ENCODE measurements at regions not wholly inside any gene's neighbourhood (a gene's known extent, or its start where the extent isn't known, plus 50 kb on each side); places are given as distances from the start of the nearest gene placed in this dataset.

GRCh38 chr20:20933142-20933958, 172.8 kb downstream of the LINC00237 start:
- H3K9me3 Mint-ChIP-seq = no peaks in the 10 kb centered on the region
- H3K27ac Mint-ChIP-seq = no peak overlapping the region
- H3K27me3 Mint-ChIP-seq = no peaks in the 10 kb centered on the region
- DNase-seq = no peak
- H3K4me3 Mint-ChIP-seq = no peak overlapping the region
- H3K4me1 Mint-ChIP-seq = no peaks in the 10 kb centered on the region
- H3K36me3 Mint-ChIP-seq = no peaks in the 10 kb centered on the region
- CTCF ChIA-PET = no interaction called here

DNA sequence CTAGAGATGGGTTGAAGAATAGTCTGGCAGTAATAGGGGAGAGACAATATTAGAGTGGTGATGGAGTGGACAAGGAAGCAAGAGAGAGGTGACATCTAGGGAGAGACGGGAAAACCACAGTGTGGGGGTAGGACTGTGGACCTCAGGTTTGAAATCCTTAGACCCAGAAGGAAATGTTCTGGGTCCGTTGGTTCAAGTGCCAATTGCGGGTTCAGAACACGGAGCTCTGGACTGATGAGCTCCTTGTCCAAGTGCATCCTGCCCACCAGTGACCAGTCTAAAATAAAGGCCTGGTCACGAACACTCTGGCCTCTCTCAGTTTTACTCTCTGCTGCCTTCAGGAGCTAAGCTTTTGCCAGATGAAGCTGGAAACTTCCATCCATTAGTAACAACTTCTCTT, 174.0 kb downstream of the LINC00237 start:
- Mint-ChIP-seq H3K27ac (no peak overlapping the region), H3K36me3 (no peaks in the 10 kb centered on the region), H3K4me3 (no peak overlapping the region), H3K4me1 (no peaks in the 10 kb centered on the region), H3K9me3 (no peaks in the 10 kb centered on the region), H3K27me3 (no peaks in the 10 kb centered on the region)
- no peak for DNase-seq
- CTCF ChIA-PET = no interaction called here

- DNase-seq = no peak
- H3K27ac Mint-ChIP-seq = no peak overlapping the region
- no peaks in the 10 kb centered on the region for H3K4me1 Mint-ChIP-seq
- CTCF ChIA-PET = no interaction called here
- H3K9me3 Mint-ChIP-seq = no peaks in the 10 kb centered on the region
- no peaks in the 10 kb centered on the region for H3K27me3 Mint-ChIP-seq
- H3K4me3 Mint-ChIP-seq = no peak overlapping the region
- H3K36me3 Mint-ChIP-seq = no peaks in the 10 kb centered on the region
These were observed 174.5 kb downstream of the LINC00237 start for GRCh38 chr20:20931632-20932031.

DNA sequence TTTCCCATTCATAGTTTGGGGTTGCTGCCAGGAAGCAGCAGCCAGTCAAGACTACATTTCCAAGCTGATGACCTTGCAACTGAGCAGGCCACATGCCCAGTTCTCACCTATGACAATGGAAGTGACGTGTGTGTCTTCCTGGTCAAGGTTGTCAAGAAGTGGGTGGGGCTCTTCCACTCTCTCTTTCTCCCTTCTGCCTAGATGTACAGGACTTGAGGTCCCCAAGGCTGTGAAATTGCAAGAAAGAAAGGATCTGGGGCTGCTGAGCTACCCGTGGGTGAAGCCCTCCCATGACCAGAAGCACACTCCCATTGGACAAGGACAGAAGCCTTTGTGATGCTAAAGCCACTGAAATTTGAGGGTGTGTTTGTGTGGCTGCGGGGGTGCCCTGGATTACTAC, 175.1 kb downstream of the LINC00237 start:
- Mint-ChIP-seq H3K4me3 (no peak overlapping the region), H3K9me3 (no peaks in the 10 kb centered on the region), H3K27ac (no peak overlapping the region), H3K27me3 (no peaks in the 10 kb centered on the region), H3K36me3 (no peaks in the 10 kb centered on the region), H3K4me1 (no peaks in the 10 kb centered on the region)
- CTCF ChIA-PET = no interaction called here
- DNase-seq = no peak

GRCh38 chr20:20930500-20930899, 175.7 kb downstream of the LINC00237 start:
- Mint-ChIP-seq H3K36me3 (no peaks in the 10 kb centered on the region), H3K9me3 (no peaks in the 10 kb centered on the region), H3K27ac (no peak overlapping the region), H3K27me3 (no peaks in the 10 kb centered on the region), H3K4me3 (no peak overlapping the region), H3K4me1 (no peaks in the 10 kb centered on the region)
- no peak for DNase-seq
- CTCF ChIA-PET = no interaction called here

GRCh38 chr20:20929341-20929740, 176.8 kb downstream of the LINC00237 start:
- Mint-ChIP-seq H3K4me1 (no peaks in the 10 kb centered on the region), H3K27ac (no peak overlapping the region), H3K9me3 (no peaks in the 10 kb centered on the region), H3K4me3 (no peak overlapping the region), H3K36me3 (no peaks in the 10 kb centered on the region), H3K27me3 (no peaks in the 10 kb centered on the region)
- no peak for DNase-seq
- CTCF ChIA-PET = no interaction called here

- CTCF ChIA-PET = no interaction called here
- DNase-seq = no peak
- Mint-ChIP-seq H3K36me3 (no peaks in the 10 kb centered on the region), H3K4me3 (no peak overlapping the region), H3K9me3 (no peaks in the 10 kb centered on the region), H3K27ac (no peak overlapping the region), H3K4me1 (no peaks in the 10 kb centered on the region), H3K27me3 (peaks cover 5% of the 10 kb centered on the region)
These were observed 179.8 kb downstream of the LINC00237 start for GRCh38 chr20:20926222-20926905.

DNA sequence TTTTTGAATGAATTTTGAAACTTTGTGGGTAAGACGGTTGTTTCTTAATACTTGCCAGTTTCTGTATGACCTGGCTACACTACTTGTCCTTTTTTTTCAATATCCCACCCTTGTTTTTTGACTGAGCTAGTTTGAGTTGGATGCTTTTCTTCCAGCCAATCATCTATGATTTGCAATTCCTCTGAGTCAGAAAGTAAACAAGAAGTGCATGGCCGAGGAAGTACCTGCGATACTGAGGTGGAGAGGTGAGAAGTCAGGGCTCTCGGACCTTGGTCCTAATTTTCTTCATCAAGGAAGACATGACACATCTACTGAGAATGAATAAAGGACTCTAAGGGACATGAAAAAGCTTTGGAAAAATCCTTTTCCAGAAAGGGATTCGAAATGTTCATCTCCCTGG, 185.7 kb downstream of the LINC00237 start:
- Mint-ChIP-seq H3K4me3 (no peak overlapping the region), H3K36me3 (no peaks in the 10 kb centered on the region), H3K9me3 (no peaks in the 10 kb centered on the region), H3K27ac (no peak overlapping the region), H3K4me1 (no peaks in the 10 kb centered on the region), H3K27me3 (peaks cover 15% of the 10 kb centered on the region)
- CTCF ChIA-PET = no interaction called here
- no peak for DNase-seq

DNA sequence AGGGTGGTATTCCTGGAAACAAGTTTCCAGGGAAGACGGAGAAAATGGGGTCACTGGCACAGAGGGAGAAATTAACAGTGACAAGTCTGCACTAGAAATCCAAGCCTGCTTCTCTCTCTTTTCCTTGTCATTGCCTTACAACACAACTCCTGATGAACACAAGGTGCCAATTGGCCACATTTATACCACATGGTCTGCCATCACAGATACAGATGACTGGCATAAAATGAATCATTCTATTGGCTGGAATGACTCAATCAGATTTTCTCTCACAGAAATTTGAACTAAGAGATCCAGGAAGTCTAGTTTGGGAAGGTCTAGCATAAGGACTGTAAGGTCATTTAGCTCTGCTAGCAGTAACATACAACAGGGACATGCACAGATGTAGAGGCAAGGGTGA, 190.3 kb downstream of the LINC00237 start:
- Mint-ChIP-seq H3K27ac (no peak overlapping the region), H3K27me3 (peaks cover 5% of the 10 kb centered on the region), H3K36me3 (no peaks in the 10 kb centered on the region), H3K4me1 (no peaks in the 10 kb centered on the region), H3K9me3 (no peaks in the 10 kb centered on the region), H3K4me3 (no peak overlapping the region)
- CTCF ChIA-PET = no interaction called here
- DNase-seq = no peak

DNA sequence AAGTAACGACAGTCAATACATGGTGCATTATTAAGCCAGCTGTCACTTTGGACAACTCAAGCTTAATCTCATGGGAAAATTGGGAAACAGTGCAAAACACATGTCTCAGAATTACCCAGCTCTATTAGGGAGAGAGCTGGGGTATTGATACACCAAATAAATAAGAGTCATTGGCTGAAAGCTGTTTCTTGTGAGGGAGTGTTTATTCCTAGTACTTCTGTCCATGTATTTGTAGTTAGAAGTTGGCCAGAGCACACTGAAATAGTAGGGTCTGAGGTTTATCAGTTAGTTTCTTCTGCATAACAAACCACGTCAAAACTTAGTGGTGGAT, 192.0 kb upstream of the RALGAPA2 start:
- CTCF ChIA-PET = no interaction called here
- H3K36me3 Mint-ChIP-seq = no peaks in the 10 kb centered on the region
- H3K27me3 Mint-ChIP-seq = no peaks in the 10 kb centered on the region

DNA sequence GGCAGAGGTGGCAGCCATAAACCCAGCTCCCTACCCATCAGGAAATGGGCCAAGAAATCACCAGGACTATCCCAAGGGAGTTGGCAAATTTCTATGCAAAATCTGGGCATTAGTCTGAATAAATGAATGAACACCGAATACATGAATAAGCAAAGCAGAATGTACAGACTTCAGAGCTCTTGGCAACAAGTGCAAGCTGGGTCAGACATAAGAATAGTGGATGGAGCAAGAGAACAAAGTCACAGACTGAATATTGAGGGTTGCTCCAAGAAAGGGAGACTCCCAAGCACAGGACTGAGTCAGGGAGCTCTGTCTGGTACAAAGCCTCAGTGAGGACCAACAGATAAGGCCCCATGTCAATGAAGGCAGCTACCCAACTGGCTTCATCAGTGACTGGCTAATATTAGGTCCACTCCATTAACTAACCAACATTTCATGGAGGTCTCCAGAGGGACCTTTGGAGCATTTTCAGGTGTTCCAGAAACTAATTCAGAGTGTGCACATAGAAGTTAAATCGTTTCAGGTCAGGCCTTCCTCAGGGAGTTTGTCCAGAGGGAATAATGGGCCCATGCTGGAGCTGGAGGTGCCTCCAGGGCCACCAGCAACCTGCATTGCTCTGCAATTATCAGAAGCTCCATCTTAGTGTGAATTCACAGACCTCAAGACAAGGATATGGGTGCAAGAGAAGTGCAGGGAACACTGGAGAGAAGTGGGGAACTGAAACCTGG, 191.5 kb upstream of the RALGAPA2 start:
- Mint-ChIP-seq H3K27me3 (no peaks in the 10 kb centered on the region), H3K4me3 (no peak overlapping the region), H3K27ac (no peak overlapping the region), H3K9me3 (no peaks in the 10 kb centered on the region), H3K36me3 (no peaks in the 10 kb centered on the region), H3K4me1 (no peaks in the 10 kb centered on the region)
- CTCF ChIA-PET = interaction anchor here (0.7 kb wide), 1 partner anchor 128 kb away, joined by 3 read pairs; no protein-coding TSS in a partner anchor
- DNase-seq = no peak

More for the DNA sequence above, 192.0 kb upstream of the RALGAPA2 start:
- H3K4me3 Mint-ChIP-seq = no peak overlapping the region
- DNase-seq = no peak
- H3K9me3 Mint-ChIP-seq = no peaks in the 10 kb centered on the region
- no peaks in the 10 kb centered on the region for H3K4me1 Mint-ChIP-seq
- no peak overlapping the region for H3K27ac Mint-ChIP-seq

DNA sequence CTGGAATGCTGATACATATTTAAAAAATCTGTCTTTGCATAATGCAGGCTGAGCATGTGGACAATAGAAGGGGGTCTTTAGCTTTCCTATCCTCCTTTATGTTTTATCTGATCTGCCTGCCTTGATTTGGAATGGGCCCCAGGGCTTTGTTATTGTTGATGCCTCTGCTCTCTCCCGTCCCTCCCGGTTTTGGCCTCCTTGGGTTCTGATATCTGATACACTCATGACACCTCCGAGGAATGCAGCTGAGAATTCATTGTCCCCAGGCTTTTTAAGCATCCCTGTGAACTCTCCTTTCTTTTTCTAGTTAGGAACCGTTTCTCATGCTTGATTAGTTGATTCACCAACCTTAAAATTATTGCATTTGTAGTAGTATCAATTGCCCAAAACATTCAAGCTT, 185.5 kb upstream of the RALGAPA2 start:
- H3K27me3 Mint-ChIP-seq = no peaks in the 10 kb centered on the region
- CTCF ChIA-PET = interaction anchor here (1.4 kb wide), 1 partner anchor 37 kb away, joined by 3 read pairs; no protein-coding TSS in a partner anchor
- no peaks in the 10 kb centered on the region for H3K36me3 Mint-ChIP-seq
- no peak overlapping the region for H3K4me3 Mint-ChIP-seq
- DNase-seq = no peak
- no peaks in the 10 kb centered on the region for H3K4me1 Mint-ChIP-seq
- no peak overlapping the region for H3K27ac Mint-ChIP-seq
- no peaks in the 10 kb centered on the region for H3K9me3 Mint-ChIP-seq

DNA sequence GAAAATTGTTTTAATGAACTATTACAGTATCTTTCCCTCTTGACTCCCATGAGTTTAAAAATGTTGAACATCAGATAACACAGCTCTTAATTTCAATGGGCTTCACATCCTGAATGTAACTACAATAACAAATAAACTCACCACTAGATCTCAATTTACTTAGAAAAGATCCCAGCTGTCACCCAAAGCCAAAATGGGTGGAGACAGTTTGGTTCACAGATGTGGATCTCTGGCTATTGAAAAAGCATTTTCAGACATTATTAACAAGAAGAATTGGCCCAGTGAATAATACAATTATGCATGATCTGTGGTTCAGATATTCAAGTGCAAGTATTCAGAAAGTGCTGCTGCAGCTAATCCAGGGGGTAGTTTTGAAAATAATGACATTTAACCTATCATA, 184.7 kb upstream of the RALGAPA2 start:
- Mint-ChIP-seq H3K4me3 (no peak overlapping the region), H3K4me1 (no peaks in the 10 kb centered on the region), H3K27ac (no peak overlapping the region), H3K36me3 (no peaks in the 10 kb centered on the region), H3K9me3 (no peaks in the 10 kb centered on the region), H3K27me3 (no peaks in the 10 kb centered on the region)
- DNase-seq = no peak
- CTCF ChIA-PET = interaction anchor here (0.7 kb wide), 1 partner anchor 576 kb away, joined by 3 read pairs; no protein-coding TSS in a partner anchor

DNA sequence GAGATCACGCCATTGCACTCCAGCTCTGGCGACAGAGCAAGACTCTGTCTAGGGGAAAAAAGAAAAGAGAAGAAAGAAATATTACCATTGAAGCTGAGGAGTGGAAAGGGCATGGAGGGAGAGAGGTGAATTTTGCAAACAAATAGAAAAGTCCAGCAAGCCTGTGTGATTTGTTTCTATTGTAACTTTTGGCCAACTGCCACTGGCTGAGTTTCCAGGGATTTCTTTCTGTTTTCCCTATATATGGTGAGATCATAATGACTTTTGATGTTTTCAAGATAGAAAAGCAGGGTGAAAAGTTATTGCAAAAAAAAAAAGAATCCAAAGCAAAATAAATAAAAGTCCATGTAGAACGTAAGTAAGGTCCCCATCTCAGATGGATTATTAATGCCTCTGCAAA, 184.2 kb upstream of the RALGAPA2 start:
- no peaks in the 10 kb centered on the region for H3K36me3 Mint-ChIP-seq
- no peak overlapping the region for H3K4me3 Mint-ChIP-seq
- CTCF ChIA-PET = interaction anchor here (0.7 kb wide), 1 partner anchor 575 kb away, joined by 3 read pairs; no protein-coding TSS in a partner anchor
- DNase-seq = no peak
- H3K27ac Mint-ChIP-seq = no peak overlapping the region
- H3K27me3 Mint-ChIP-seq = no peaks in the 10 kb centered on the region
- H3K9me3 Mint-ChIP-seq = no peaks in the 10 kb centered on the region
- no peaks in the 10 kb centered on the region for H3K4me1 Mint-ChIP-seq

DNA sequence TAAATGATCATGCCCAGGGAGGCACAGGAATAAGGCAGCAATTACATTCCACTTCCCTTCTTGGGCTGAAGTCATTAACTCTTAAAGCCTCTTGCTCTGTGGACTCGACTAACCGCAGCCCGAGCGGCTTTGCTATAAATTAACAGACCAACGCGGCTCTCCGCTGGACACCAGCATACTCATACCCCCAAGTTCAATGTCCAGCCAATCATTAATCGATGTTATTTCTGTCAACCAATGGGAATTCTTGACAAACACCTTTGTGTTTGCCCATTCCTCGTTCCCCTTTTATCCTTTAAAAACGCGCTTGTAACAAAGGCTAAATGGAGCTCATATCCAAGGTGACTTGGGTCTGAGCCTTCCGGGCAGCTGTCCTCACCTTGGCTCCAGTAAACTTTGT, 183.1 kb upstream of the RALGAPA2 start:
- Mint-ChIP-seq H3K4me3 (no peak overlapping the region), H3K36me3 (no peaks in the 10 kb centered on the region), H3K27ac (no peak overlapping the region), H3K9me3 (no peaks in the 10 kb centered on the region), H3K4me1 (no peaks in the 10 kb centered on the region), H3K27me3 (no peaks in the 10 kb centered on the region)
- DNase-seq = no peak
- CTCF ChIA-PET = no interaction called here

Measured in activated naive CD4-positive, alpha-beta T cell treated with anti-CD3 and anti-CD28 coated beads, Interleukin-2, amount 10 ng/mL, durations not matched to agents 7 days and 5 days (primary cell).